Mammary epithelial cell (primary cell): ENCODE measurements at regions not wholly inside any gene's neighbourhood (a gene's known extent, or its start where the extent isn't known, plus 50 kb on each side); places are given as distances from the start of the nearest gene placed in this dataset.

Experiments
- EZH2 ChIP-seq: IDR thresholded peaks from 2 replicates; pipeline ENCODE4 v1.6.1; 2012; ENCODE audit warnings: low read length, inconsistent platforms, borderline replicate concordance
- TF ChIP-seq, protein P1 (sequence below), 2 donors: IDR thresholded peaks in 1 of 2; conservative IDR thresholded peaks in 1 of 2; 2 replicates each; pipeline ENCODE4 v1.5.1; 2011 to 2012; ENCODE audit warnings: inconsistent platforms in 2 of 2, low read length in 2 of 2, mild to moderate bottlenecking in 2 of 2, control low read depth in 1 of 2, low read depth in 1 of 2; ENCODE audit not compliant: insufficient read depth in 1 of 2; ENCODE audit errors: extremely low read depth in 1 of 2

DNA sequence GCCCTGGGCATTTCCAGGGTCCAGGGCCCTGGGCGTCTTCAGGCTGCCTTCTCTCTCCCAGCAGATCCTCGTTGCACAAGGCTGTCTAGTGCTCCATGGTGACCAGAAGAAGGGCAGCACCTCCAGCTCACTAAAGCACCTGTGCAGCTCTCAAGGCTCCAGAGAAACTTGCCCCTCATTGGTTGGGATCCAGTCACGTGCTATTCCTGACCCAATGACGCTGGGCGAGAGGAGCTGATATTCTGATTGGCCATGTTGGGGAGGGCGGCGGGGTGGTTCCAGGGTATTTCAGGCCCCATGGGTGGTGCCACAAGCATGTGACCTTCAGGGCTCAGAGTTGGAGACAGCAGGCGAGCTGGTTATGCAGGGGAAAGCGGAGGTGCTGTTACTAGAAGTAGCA, 309.1 kb downstream of the TOX3 start:
- TF ChIP-seq, protein P1, sequence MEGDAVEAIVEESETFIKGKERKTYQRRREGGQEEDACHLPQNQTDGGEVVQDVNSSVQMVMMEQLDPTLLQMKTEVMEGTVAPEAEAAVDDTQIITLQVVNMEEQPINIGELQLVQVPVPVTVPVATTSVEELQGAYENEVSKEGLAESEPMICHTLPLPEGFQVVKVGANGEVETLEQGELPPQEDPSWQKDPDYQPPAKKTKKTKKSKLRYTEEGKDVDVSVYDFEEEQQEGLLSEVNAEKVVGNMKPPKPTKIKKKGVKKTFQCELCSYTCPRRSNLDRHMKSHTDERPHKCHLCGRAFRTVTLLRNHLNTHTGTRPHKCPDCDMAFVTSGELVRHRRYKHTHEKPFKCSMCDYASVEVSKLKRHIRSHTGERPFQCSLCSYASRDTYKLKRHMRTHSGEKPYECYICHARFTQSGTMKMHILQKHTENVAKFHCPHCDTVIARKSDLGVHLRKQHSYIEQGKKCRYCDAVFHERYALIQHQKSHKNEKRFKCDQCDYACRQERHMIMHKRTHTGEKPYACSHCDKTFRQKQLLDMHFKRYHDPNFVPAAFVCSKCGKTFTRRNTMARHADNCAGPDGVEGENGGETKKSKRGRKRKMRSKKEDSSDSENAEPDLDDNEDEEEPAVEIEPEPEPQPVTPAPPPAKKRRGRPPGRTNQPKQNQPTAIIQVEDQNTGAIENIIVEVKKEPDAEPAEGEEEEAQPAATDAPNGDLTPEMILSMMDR (conservative IDR thresholded peaks at IDR 0.05 in 1 of 2, IDR thresholded peaks at IDR 0.05 in 1 of 2; ENCODE audit: extremely low read depth in 1 of 2, insufficient read depth in 1 of 2, low read depth in 1 of 2, low read length in 2 of 2): no peak
- TF ChIP-seq EZH2: no peak
